ENCODE measurements at regions not wholly inside any gene's neighbourhood (a gene's known extent, or its start where the extent isn't known, plus 50 kb on each side); places are given as distances from the start of the nearest gene placed in this dataset.

DNA sequence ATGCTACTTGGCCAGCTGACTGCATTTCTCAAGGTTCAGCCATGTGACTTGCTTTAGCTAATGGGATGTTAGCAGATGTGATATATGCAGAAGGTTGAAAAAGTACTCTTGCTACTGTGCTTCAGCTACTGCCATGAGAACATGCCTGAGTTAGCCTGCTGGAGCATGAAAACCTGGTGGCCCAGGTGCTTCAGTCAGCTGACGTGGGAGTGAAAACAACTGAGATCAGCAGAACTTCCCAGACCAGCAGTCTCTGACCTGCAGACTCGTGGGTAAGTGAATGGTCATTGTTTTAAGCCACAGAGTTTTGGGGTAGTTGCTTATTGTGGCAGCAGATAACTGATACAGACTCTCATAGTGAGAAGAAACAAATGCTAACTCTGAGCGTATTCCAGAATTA is 118.6 kb upstream of the GRIN2B start:
- no peak for TF ChIP-seq POLR2A (IDR thresholded peaks at IDR 0.05; ENCODE audit: low read length)
- TF ChIP-seq GATA1 (IDR thresholded peaks at IDR 0.05; ENCODE audit: low read depth, low read length): no peak
